ENCODE measurements at regions not wholly inside any gene's neighbourhood (a gene's known extent, or its start where the extent isn't known, plus 50 kb on each side); places are given as distances from the start of the nearest gene placed in this dataset.
"Not testable (repeated sequence)": the region's sequence is repeated elsewhere in the genome, so short reads cannot be mapped to it uniquely, and the experiment has no call there.

DNA sequence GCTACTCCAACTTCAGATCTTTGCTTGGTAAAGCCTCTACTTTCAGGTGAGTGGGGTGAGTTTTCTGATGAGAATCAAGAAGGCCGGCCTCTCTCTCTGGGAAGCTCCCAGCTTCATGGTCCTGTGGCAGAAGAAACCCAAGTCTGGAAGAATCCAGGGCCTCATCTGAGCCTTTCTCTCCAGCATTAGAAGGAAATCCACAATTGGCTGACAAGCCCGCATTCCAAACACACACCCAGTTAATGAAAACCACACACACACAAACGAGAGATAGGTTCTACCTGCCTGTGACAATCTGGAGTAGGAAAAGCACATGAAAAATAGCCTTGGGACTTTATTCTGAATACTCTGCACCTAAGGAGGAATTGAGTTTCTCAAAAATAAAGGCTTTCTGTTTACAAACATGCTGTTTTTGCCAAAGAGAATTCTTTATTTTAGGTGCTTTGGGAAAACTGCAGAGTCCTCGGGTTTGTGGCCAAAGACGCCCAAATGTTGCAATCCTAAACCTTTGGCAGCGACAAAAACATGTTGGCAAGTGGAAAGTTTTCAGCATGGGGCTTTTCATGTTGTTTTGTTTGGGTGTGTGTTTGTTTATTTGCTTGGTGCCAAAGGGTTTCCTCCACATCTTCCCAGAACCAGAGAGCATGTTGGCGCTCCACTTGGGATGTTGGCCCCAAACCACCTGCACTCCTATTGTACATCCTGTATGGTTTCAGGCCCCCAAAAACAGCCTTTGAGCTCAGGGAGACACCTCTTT is 216.2 kb downstream of the SETD4 start:
- no peak for DNase-seq

DNA sequence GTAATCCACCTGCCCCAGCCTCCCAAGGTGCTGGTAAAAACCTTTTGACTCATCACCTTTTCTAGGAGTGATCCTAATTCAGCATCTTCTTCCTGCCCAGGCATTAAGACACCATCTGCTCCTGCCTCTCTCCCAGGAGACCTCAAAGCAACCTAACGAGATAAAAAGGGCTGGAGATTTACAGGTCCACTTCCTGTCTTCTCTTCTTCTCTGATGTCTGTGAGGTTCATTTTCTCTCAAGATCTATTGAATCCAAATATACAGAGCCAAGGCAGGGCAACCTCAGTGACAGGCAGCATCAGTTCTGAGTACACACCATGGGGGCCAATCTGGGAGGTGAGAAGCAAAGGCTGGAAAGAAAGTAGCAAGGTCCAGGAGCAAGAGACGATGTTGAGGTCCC is 219.4 kb downstream of the SETD4 start:
- no peak for DNase-seq

DNA sequence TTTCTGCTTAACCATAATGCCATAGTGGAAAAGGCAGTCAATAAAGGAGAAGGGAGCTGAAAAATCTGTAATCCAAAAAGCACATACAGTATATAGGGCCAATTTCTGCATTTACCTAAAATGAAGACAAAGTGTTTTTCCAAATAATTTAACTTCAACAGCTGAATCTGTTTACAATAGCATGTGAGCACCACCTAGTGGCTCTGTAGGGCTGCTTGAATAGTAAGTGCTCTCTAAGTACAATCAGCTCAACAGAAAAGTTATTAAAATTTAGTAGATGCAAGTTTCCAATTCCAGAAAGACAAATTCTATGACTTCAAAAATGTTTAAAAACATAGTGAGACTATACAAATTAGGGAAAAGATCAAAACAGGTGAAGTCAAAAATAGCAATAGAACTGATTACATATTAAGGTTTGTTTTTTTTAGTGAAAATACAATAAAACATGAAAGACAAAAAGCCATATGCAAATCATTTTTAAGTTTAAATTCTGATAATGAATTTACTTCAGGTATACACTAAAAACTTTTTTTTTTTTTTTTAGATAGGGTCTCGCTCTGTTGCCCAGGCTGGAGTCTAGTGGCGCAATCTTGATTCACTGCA is 220.0 kb downstream of the SETD4 start:
- DNase-seq = peak; percentile 78 to 89 (median 84)

DNA sequence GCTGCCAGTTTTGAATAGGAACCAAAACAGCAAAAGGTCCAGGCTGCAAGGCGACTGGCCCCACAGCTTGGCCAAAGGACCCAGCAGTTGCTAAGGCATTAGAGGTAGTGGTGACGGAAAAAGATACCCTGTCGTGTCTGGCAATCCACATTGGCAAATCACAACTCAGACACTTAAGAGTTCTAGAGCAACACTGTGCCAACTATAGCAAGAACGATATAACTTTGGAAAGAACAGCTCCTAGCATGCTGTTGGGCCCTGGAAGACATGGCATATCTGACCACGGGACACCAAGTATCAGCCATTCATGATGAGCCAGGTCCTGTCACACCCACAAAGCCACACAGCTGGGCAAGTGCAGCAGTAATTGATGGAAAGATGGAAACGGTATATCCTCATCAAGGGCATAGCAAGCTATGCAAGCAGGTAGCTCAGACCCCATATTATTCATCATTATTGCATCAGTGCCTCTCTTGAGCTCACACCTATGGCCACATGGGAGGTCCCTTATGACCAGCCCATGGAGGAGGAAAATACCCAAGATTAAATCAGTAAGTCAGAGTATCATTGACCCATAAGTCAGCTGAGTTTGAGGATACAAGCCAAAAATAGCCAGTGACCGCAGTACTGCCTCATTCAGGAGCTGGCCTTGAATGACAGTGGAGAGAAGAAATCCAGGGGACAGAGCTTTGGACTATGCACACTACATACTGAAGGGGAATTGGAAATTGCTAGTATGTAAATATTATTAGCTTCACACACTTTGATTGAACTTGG is 221.2 kb downstream of the SETD4 start:
- DNase-seq = peak; percentile 26 to 60 (median 41)

DNA sequence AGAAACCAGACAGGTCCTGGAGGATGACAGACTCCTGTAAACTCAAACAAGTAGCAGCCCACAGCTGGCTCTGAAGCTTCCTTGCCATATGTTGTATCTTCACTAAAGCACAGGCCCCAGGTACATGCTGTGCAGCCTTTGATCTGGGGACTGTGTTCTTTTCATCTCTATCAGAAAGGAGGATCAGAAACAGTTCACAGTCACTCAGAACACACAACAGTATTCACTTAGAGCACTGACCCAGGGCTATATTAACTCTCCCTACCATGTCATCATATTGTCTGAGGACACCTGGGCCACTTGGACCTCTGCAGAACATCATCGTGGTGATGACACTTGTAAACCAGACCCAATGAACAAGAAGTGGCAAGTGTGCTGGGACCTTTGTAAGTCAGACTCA is 222.0 kb downstream of the SETD4 start:
- DNase-seq = no peak

DNA sequence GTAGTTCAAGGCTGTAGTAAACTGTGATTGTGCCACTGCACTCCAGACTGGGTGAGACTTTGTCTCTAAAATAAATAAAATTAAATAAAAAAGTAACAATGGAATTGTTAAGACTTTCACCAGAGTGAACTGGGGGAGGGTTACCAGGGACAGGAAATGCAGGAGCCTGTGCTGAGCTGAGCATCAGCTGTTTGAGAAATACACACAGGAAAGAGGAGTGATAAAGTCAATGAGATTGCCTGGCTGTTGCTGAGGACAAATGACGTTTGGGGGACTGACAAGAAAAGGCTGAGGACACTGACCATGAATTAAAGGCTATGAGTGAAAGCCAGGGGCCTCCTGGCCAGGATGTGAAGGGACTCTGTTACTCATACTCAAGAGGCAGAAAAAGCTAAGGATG is 226.3 kb downstream of the SETD4 start:
- DNase-seq = no peak

DNA sequence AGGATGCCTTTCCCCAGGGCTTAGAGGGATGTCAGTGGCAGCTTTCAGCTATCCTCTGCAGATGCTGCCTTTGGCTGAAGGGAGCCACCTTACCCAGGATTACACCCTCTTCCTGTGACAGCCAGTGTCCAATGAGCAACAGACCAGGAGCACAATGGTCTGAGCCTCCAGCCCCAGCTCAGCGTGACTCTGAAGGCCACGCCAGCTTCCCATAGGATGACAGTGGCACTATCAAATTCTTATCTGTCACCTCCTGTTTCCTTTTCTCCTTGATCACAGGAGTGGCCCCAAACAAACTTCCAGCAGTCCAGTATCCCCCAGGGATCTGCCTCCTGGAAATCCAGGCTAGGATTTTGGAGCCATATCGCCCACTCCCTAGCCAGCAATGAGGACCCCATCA is 226.9 kb downstream of the SETD4 start:
- DNase-seq = no peak

DNA sequence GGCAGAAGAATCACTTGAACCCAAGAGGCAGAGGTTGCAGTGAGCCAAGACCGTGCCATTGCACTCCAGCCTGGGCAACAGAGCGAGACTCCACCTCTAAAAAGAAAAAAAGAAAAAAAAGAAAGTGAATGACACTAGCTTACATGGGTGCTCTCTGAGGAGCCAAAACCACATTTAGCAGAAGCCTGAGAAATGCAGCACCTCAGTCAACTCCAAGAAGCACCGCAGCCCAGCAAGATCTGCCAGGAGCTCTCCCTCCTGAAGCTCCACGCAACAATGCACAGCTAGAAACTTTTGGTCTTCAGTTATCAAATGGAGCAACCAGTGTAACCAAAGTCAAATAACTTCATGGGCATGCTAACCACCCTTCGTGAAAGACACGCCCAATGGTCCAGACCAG is 229.1 kb downstream of the SETD4 start:
- DNase-seq = no peak

DNA sequence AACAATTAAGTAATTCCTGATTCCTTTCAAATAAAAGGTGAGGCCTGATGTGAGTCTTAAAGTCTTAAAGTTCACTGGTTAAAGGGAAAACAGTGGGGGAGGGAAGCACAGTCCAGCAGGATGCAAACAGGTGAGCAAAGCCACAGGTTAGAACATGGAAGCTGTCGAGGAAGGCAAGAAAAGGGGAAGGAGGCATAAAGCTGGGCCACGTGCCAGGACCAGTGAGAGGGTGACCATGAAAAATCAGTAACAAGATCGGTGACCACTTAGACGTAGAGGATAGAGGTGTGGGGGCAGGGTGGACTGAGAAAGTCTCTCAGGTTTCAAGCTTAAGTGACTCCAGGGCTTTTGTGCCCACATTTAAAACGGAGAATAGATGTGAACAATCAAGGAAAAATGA is 231.3 kb downstream of the SETD4 start:
- peak in 3 of 4 experiments; percentile 12 to 18 (median 16) for DNase-seq

DNA sequence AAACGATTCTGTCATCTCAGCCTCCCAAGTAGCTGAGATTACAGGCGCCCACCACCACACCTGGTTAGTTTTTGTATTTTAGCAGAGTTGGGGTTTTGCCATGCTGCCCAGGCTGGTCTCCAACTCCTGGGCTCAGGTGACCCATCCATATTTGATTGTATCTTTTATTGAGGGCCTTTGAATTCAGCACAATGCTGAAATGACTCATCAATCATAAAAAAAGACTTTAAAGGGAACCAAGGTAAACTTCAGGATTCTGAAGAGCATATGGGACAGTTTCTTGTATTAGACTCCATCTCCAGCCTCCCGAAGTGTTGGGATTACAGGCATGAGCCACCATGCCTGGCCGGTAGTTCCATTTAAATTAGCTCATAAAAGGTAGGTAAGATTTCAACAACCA is 232.2 kb downstream of the SETD4 start:
- no peak for DNase-seq

DNA sequence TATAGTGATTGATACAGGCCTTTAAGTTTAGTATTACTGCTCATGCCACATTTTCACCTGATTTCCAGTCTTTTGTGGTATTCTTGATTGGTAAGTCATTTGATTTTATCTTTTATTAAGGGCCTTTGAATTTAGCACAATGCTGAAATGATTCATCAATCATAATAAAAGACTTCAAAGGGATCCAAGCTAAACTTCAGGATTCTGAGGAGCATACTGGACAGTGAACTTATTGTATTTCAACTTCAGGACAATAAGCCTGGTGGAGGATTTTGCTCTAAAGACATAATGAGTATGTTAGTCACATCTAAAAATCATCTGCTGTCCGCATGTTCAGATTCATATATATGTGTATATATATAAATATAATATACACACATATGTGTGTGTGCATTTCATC is 233.3 kb downstream of the SETD4 start:
- no peak for DNase-seq

DNA sequence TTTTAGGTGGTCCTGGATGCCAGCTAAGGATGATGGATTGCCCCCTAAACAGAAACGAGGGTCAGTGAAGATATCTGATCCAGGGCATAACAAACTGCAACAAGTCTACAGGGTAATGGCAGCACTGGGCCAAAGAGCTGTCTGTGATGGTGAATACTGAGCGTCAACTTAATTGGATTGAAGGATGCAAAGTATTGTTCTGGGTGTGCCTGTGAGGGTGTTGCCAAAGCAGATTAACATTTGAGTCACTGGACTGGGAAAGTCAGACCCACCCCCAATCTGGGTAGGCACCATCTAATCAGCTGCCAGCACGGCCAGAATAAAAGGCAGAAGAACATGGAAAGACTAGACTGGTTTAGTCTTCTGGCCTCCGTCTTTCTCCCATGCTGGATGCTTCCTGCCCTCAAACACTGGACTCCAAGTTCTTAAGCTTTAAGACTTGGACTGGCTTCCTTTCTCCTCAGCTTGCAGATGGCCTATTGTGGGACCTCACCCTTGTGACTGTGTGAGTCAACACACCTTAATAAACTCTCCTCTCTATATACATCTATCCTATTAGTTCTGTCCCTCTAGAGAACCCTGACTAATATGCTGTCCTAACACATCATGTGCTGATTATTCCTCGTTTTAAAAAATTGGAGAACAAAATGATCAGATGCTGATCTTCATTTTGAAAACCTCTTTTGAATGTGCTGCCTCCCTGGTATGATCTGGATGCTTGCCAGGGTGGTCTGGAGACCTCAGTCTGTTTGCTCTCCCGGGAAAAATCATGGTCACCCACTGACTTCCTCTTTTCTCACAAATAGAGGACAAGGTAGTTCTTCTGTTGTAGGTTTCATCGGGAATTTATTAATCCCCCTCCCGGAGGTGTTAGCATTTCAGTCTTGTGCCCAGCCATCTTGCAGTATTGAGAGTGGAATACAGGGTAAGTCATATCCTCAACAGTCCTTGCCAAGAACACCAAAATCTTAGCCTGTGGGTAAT is 234.7 kb downstream of the SETD4 start:
- no peak for DNase-seq

DNA sequence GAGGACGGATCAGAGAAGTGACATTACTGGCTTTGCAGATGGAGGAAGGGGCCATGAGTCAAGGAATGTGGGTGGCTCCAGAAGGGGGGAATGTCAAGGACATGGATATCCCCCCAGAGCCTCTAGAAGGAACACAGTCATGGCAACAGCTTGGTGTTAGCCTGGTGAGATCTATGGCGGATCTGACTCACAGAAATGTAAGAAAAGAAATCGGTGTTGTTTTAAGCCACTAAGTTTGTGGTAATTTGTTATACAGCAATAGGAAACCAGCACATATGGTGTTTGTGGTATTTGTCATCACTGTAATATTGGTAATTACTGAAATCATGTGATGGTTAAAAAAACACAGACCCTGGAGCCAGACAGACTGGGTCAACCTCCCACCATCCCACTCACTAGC is 236.2 kb downstream of the SETD4 start:
- DNase-seq = no peak

DNA sequence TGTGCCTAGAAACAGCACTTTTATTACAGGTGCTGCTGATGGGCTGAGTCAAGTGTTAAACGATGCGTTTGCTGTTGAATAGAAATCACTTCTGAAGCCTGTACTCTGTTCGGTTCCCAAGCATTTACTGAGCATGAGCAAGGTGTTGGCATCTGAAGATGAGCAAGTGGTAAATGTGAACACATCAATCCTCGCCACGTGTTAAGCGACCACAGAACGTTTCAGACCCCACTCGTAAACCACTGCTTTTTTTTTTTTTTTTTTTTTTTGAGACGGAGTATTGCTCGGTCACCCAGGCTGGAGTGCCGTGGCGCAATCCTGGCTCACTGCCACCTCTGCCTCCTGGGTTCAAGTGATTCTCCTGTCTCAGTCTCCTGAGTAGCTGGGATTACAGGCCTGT is 241.2 kb downstream of the SETD4 start:
- DNase-seq = no peak

DNA sequence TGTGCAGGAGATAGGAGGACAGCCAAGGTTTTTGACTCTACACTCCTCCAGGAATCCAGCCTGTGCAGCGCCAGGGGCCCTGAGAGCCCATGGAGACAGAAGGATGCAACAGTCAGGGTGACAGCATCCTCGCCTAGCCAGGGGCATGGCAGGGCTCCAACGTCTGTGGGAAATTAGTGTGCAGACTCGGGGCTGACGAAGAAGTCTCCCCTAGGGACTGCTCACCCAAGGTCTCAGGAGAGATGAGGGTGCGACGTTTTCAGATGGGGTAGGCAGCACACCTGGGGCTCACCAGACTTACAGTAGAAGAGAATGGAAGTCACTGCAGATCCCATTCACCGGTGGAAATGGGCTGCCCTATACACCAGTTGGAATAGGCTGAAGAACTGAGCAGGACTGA is 241.7 kb downstream of the SETD4 start:
- no peak for DNase-seq

DNA sequence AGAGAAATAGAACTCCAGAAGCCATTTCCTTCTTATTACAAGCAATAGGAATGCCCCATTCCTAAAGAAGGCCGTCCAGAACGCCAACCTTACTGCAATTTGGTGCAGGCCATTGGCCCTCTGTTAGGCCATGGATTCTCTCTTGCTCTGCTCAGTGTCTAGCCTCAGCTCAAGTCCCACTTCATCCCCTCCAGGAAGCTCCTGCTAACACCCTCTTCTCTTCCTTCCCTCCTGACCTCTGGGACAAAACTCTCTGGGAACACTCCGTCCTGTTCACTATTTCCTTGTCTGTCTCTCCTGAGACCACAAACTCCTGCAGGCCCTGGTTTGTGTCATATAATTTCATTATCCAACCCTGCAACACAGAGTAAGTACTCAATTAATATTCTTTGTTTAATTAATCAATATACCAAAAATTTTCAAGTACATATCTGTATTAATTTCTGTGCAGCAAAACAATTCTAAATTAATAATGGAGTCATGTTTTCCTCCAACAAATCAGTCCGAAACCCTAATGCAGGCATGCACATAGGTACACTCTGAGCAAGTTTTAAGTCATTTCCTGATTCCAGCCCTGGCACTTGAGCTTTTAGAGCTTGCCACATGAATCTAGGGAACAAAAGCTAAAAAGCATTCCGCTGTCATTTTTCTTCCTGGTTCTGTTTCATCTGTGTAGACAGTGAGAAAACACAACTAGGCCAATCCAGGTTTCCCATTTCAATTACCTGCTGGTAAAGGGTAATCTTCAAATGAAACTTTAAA is 245.3 kb downstream of the SETD4 start:
- DNase-seq = no peak

DNA sequence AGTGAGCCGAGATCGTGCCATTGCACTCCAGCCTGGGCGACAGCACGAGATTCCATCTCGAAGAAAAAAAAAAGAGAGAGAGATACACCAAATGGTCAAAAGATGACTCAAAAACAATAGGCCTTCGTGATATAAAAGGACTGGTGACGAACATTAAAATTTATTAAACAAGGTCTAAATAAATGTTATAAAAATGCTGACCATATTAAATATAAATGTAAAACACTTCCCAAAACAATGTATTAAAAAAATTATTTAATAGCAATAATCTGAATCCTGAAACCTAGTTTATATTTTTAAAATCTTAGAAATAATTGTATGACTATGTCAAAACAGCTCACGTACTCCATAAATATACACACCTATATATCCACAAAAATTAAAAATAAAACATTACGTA is 247.6 kb downstream of the SETD4 start:
- no peak for DNase-seq

DNA sequence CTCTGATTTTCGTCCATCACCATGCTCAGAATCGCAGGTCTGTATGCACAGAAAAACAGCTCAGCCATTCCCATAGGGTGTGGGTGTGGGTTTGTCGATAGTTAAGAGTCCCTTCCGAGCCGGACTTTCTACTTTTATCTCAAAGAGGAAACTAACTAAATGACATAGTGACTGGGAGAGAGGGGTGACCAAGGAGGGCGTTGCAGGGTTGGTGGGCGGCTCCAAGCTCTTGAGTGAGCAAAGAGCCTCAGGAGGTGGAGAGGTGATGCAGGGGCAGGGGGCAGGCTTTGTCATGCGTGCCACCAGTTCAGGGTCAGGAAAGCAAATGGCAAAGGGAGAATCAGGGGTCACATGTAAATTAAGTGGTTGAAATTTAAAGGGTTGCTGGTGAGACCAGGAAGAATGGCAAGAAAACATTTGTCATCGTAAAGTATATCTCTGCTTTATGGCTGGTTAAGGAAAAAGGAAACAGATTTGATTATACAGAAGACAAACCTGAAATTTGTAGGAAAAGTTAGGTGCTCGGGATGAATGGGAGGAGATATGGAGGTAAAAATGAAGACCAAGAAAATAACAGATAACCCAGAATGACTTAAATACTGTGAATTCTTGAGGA is 249.0 kb downstream of the SETD4 start:
- DNase-seq = no peak

DNA sequence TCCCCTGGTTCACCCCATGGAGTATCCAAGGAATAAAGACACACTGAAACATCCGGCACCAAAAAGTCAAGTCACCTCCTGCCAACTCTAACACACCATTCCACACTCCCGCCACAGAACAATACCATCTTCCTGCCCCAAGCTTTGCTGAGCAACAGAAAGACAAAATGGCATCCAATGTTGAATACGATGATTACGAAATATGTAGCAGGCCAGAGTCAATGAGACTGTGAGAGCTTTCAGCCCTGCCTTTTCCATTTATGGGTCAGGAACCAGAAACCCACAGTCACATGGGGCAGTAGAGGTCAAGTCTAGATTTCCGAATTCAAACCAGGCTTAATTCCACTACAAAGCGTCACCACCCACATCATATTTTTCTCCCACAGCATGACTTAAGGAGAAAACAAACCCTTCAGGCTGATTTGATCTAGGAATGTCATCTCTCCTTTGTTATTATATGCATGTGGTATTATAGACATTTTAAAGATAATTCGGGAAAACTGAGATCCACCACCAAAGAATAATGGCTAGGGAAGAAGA is 249.8 kb downstream of the SETD4 start:
- DNase-seq = no peak

DNA sequence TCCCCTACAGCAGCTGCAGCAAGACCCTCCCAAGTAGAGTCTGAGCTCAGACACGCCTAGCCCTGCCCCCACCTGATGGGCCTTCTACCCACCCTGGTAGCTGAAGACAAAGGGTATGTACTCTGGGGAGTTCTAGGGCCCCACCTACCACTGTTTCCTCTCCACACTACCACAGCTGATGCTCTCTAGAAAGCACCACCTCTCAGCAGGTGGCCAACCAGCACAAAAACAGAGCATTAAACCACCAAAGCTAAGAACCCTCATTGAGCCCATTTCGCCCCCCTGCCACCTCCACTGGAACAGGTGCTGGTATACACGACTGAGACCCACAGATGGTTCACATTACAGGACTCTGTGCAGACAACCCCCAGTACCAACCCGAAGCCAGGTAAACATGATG is 258.9 kb downstream of the SETD4 start:
- no peak for DNase-seq

DNA sequence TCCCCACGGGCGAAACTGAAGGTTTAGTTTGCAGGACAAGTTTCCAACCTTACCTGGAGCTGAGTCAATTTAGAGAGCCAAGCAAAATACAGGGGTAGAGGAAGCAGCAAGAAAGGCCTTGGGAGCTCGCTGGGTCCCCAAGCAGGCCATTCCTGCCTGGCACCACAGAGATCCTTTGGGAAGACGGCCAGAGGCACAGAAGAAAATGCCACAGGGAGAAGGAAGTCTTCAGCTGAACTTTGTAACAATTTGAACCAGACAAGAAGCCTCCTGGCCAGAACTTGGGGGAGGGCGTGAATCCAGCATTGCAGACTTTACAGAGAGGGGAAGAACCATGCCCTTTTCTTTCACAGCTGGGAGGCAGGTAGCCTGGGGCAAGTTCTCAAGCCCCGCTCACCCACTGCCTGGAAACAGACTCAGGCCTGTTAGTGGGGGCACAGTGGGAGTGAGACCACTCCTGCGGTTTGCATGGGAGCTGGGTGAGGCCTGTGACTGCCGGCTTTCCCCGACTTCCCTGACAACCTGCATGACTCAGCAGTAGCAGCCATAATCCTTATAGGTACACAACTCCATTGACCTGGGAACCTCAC is 259.4 kb downstream of the SETD4 start:
- not testable (repeated sequence) for DNase-seq
